ENCODE measurements at regions not wholly inside any gene's neighbourhood (a gene's known extent, or its start where the extent isn't known, plus 50 kb on each side); places are given as distances from the start of the nearest gene placed in this dataset.

DNA sequence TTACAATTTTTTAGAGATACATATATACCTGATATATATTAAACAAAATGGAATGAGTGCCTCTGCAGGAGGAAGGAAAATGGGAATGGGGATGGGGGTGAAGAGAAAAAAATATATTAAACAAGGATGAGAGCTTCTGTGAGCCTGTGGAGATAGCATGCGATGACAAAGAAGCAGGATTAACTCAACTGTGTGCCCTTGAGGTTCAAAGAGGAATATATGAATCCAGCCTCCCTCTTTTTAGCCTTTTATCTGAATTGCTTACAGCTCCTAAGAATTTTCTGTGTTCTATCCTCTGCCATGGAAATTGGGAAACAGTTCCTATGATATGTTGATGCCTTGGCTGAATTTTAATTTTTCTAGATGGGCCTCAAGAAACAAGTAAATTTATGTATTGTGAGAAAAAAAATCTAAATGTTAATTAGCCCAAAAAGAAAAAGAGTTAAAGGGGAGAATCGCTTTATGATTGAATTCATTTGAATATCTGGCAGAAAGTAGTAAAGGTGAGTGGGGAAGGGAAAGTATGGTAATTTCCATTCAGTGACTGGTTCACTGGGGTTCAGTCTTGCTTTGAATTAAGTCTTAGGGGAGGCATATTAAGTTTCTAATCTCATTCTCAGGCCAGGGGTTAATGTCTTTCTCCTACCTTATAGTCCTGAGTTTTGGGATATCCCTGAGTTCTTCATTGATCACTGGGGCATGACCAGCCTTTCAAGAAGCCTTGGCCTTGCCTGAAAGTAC, 106.3 kb upstream of the HMCN1 start:
- DNase-seq, result no peak
- TF ChIP-seq, protein P1, sequence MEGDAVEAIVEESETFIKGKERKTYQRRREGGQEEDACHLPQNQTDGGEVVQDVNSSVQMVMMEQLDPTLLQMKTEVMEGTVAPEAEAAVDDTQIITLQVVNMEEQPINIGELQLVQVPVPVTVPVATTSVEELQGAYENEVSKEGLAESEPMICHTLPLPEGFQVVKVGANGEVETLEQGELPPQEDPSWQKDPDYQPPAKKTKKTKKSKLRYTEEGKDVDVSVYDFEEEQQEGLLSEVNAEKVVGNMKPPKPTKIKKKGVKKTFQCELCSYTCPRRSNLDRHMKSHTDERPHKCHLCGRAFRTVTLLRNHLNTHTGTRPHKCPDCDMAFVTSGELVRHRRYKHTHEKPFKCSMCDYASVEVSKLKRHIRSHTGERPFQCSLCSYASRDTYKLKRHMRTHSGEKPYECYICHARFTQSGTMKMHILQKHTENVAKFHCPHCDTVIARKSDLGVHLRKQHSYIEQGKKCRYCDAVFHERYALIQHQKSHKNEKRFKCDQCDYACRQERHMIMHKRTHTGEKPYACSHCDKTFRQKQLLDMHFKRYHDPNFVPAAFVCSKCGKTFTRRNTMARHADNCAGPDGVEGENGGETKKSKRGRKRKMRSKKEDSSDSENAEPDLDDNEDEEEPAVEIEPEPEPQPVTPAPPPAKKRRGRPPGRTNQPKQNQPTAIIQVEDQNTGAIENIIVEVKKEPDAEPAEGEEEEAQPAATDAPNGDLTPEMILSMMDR (IDR thresholded peaks at IDR 0.05; ENCODE audit: low read depth, low read length, missing control alignments), result no peak
- Histone ChIP-seq H3K27ac (no peak overlapping the region), H3K36me3 (replicated peaks) (no peaks in the 10 kb centered on the region), H3K27me3 (replicated peaks) (no peaks in the 10 kb centered on the region), H3K4me3 (ENCODE audit: low read depth, low read length) (no peak overlapping the region)
- in situ Hi-C loops (cut with HindIII; ENCODE audit: low pct_ligation_motif_present, low sequenced_read_pairs), result no loop called here

DNA sequence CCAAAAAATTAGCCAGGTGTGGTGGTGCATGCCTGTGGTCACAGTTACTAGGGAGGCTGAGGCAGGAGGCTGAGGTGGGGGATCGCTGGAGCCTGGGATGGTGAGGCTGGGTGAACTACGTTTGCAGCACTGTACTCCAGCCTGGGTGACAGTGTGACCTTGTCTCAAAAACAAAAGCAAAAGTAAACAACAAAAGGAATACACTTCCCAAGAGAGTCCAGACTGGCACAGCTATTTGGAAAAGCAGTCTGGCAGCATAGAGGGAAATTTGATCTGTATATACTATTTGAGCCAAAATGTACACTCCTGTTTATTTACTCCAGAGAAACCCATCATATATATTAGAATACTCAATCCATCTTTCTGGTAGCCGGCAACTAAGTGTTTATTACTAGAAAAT, 107.0 kb upstream of the HMCN1 start:
- Histone ChIP-seq H3K27me3 (replicated peaks) (no peaks in the 10 kb centered on the region), H3K4me3 (ENCODE audit: low read depth, low read length) (no peak overlapping the region), H3K27ac (no peak overlapping the region), H3K36me3 (replicated peaks) (no peaks in the 10 kb centered on the region)
- in situ Hi-C loops (cut with HindIII; ENCODE audit: low pct_ligation_motif_present, low sequenced_read_pairs), result no loop called here
- no peak for DNase-seq
- TF ChIP-seq, protein P1 (IDR thresholded peaks at IDR 0.05; ENCODE audit: low read depth, low read length, missing control alignments), result no peak

DNA sequence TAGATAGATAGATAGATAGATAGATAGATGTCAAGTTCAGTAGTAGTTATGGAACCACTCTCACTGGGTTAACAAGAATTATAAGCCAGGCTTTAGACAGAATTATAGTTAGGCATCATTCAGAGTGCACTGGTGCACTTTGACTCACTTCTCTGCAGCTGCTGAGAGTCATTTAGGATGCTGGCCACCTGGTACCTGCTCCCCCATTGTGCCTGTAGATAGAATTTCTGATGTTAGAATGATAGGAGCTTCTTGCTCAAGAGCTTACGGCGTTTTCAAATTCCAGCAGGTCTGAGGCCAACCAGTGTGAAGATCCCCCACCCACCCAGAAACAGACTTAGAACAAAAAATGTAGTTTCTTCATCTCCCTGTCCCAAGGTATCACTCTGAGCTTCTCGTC, 107.8 kb upstream of the HMCN1 start:
- Histone ChIP-seq H3K27ac (no peak overlapping the region), H3K36me3 (replicated peaks) (no peaks in the 10 kb centered on the region), H3K4me3 (ENCODE audit: low read depth, low read length) (no peak overlapping the region), H3K27me3 (replicated peaks) (no peaks in the 10 kb centered on the region)
- TF ChIP-seq, protein P1 (IDR thresholded peaks at IDR 0.05; ENCODE audit: low read depth, low read length, missing control alignments), result no peak
- in situ Hi-C loops (cut with HindIII; ENCODE audit: low pct_ligation_motif_present, low sequenced_read_pairs), result no loop called here
- DNase-seq, result no peak

DNA sequence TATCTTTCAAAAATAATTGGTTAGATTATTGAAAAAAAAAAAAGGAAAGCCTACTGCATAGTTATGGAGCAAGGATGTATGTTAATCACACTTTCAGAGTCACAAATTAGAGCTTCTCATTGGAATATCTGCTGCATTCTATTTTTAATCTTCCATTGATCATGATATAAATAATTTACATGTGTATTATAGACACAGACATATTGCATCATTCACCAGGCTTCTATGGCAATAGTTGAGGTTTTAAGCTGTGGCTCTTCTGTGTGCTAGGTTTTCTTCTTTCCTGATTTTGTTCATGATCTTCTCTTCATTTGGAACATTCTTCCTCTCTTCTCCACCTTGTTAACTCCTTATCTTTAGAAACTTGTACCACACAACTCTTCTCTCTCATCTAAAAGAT, 123.2 kb upstream of the HMCN1 start:
- no peak overlapping the region for H3K27ac ChIP-seq
- DNase-seq, result no peak
- no peaks in the 10 kb centered on the region for H3K36me3 ChIP-seq (replicated peaks)
- TF ChIP-seq, protein P1 (IDR thresholded peaks at IDR 0.05; ENCODE audit: low read depth, low read length, missing control alignments), result no peak
- H3K4me3 ChIP-seq (ENCODE audit: low read depth, low read length), result no peak overlapping the region
- in situ Hi-C loops (cut with HindIII; ENCODE audit: low pct_ligation_motif_present, low sequenced_read_pairs), result no loop called here
- no peaks in the 10 kb centered on the region for H3K27me3 ChIP-seq (replicated peaks)

- no peaks in the 10 kb centered on the region for H3K36me3 ChIP-seq (replicated peaks)
- TF ChIP-seq, protein P1 (IDR thresholded peaks at IDR 0.05; ENCODE audit: low read depth, low read length, missing control alignments), result no peak
- no peak overlapping the region for H3K4me3 ChIP-seq (ENCODE audit: low read depth, low read length)
- peak; percentile 33 for DNase-seq
- no peak overlapping the region for H3K27ac ChIP-seq
- H3K27me3 ChIP-seq (replicated peaks), result no peaks in the 10 kb centered on the region
- in situ Hi-C loops (cut with HindIII; ENCODE audit: low pct_ligation_motif_present, low sequenced_read_pairs), result no loop called here
Measured at GRCh38 chr1:185608177-185608576, 126.0 kb upstream of the HMCN1 start.

DNA sequence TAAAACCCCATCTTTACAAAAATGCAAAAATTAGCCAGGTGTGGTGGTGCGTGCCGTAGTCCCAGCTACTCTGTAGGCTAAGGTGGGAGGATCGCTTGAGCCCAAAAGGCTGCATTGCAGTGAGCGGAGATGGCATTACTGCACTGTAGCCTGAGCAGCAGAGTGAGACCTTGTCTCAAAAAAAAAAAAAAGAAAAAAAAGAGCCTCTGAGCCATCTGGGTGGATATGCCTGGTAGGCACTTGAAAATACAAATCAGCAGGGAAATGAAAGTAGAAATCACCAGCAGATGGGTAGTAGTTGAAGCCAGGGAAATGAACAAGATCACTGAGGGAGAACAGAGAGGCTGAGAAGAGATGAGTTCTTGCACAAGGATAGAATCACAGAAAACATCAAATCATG, 131.0 kb upstream of the HMCN1 start:
- DNase-seq, result no peak
- H3K27me3 ChIP-seq (replicated peaks), result no peaks in the 10 kb centered on the region
- H3K4me3 ChIP-seq (ENCODE audit: low read depth, low read length), result no peak overlapping the region
- in situ Hi-C loops (cut with HindIII; ENCODE audit: low pct_ligation_motif_present, low sequenced_read_pairs), result no loop called here
- no peak overlapping the region for H3K27ac ChIP-seq
- no peaks in the 10 kb centered on the region for H3K36me3 ChIP-seq (replicated peaks)
- TF ChIP-seq, protein P1 (IDR thresholded peaks at IDR 0.05; ENCODE audit: low read depth, low read length, missing control alignments), result no peak
